RWPE1 (cell line): ENCODE measurements at regions not wholly inside any gene's neighbourhood (a gene's known extent, or its start where the extent isn't known, plus 50 kb on each side); places are given as distances from the start of the nearest gene placed in this dataset.
"Not testable (repeated sequence)": the region's sequence is repeated elsewhere in the genome, so short reads cannot be mapped to it uniquely, and the experiment has no call there.

Experiments
- CTCF ChIA-PET: fragments of 350-600 bp; sonication (Branson Sonifier 250); formaldehyde crosslinking; extraction: SDS; loops from one replicate; lab custom pipeline; 2021; lab: Yijun Ruan, JAX
- POLR2A ChIA-PET: fragments of 400-600 bp; formaldehyde crosslinking; extraction: SDS; loops from one replicate; lab custom pipeline; 2020; ENCODE audit warnings: antibody characterized with exemption; ENCODE audit not compliant: low non-redundant PET; lab: Yijun Ruan, JAX
- DNase-seq: peaks from one replicate; pipeline ENCODE4 v3.0.0; 2012; ENCODE audit warnings: low spot score
- H3K27ac ChIP-seq: fragments of 450-650 bp; 2 replicates; pipeline ENCODE4 v1.5.1; 2017
- CTCF ChIP-seq: fragments of 450-650 bp; conservative IDR thresholded peaks from 2 replicates; pipeline ENCODE4 v1.5.1; 2017; ENCODE audit warnings: low read depth, mild to moderate bottlenecking

DNA sequence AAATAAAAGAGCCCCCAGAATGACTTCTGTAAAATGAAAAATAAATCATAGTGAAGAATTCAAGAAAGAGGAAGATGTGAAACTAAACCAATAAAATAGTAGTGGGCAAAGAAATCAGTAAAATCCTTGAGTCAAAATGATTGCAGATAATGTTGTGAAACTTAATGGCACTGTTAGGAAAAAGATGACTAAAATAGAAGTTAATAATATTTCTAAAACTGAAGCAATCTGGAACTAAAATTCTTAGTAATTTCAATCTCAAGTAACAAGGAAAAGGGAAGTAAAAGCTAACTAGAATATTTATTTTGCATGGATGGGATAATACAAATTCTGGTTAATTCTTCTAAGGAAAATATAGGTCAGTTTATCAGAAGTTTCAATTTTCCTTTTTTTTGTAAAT is 84.6 kb downstream of the TMCO5A start:
- ChIA-PET CTCF (no interaction called here), POLR2A (no interaction called here)
- no peak for DNase-seq

GRCh38 chr15:38021259-38021658 is 86.8 kb downstream of the TMCO5A start:
- no peak for TF ChIP-seq CTCF
- POLR2A ChIA-PET = no interaction called here
- DNase-seq = no peak
- no peak overlapping the region for H3K27ac ChIP-seq
- CTCF ChIA-PET = no interaction called here

More for the DNA sequence above, 84.6 kb downstream of the TMCO5A start:
- H3K27ac ChIP-seq = no peak overlapping the region
- TF ChIP-seq CTCF = no peak

DNA sequence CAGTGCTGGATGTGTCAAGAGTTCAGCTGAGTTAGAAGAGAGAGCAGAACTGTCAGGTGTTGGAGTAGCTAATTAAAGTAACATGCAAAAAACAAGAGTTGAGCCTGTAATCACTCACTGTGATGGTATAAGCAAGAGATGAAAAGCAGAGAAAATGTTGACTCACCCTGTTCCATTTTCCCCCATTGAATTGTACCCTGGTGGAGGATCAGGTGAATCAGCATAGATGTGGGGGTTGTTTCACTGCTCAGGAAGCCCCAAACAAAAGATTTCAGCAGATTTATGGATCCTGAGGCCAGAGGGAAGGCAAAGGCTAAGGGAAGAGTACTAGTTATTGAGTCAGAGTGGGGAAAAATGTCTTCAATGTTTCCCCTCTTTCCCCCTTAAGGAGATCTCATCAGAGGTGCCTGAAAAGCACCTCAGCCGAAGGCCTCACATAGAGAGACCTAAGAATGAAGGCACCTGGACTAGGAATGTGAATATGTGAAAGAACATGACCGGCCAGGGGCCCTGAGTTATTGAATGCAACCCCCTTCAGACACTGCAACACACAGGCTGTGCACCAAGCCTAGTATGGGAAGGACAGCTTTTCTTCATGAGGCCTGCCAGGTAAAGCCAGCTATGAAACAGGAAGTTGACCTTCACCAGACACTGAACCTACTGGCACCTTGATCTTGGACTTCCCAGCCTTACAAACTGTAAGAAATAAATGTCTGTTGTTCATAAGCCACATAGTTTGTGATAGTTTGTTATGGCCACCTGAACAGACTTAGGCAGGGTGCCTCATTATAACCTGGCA is 90.1 kb downstream of the TMCO5A start:
- CTCF ChIA-PET = no interaction called here

GRCh38 chr15:38025656-38026055 is 91.2 kb downstream of the TMCO5A start:
- CTCF ChIA-PET, POLR2A ChIA-PET, DNase-seq, H3K27ac ChIP-seq: not testable (repeated sequence)

More for the DNA sequence above, 90.1 kb downstream of the TMCO5A start:
- H3K27ac ChIP-seq = no peak overlapping the region
- TF ChIP-seq CTCF = no peak
- no peak for DNase-seq
- POLR2A ChIA-PET = no interaction called here

GRCh38 chr15:38028869-38029268 is 94.4 kb downstream of the TMCO5A start:
- POLR2A ChIA-PET = no interaction called here

GRCh38 chr15:38029736-38030135 is 95.3 kb downstream of the TMCO5A start:
- no peak overlapping the region for H3K27ac ChIP-seq
- CTCF ChIA-PET = no interaction called here
- no peak for DNase-seq
- TF ChIP-seq CTCF = no peak
- POLR2A ChIA-PET = no interaction called here

More at GRCh38 chr15:38028869-38029268, 94.4 kb downstream of the TMCO5A start:
- no peak for TF ChIP-seq CTCF
- CTCF ChIA-PET = no interaction called here
- no peak overlapping the region for H3K27ac ChIP-seq
- no peak for DNase-seq

DNA sequence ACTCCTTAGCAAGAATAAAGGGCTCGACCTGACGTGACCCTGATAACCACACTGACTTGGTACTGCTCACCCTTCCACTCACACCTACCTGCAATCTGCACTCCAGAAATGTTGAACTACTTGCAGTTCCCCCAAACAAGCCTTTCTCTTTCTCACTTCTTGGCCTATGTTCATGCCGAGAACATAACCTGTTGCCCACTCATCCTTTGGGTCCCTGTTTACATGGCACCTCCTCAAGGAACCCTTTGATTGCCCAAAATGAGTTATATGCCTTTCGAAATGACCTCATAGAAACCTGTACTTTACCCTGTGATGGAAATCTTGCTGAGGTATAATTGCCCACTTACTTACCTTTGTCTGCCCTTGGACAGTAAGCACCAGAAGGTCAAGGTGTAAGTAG is 96.2 kb downstream of the TMCO5A start:
- POLR2A ChIA-PET = no interaction called here
- CTCF ChIA-PET = no interaction called here
- H3K27ac ChIP-seq = no peak overlapping the region
- DNase-seq = no peak
- no peak for TF ChIP-seq CTCF
